NCI-H2227 (cell line): ENCODE measurements at regions not wholly inside any gene's neighbourhood (a gene's known extent, or its start where the extent isn't known, plus 50 kb on each side); places are given as distances from the start of the nearest gene placed in this dataset.

ENCODE experiments used
- DNase-seq: peaks from one replicate; lab custom pipeline; 2025; ENCODE audit not compliant: unreplicated experiment; lab: John Stamatoyannopoulos, UW

DNA sequence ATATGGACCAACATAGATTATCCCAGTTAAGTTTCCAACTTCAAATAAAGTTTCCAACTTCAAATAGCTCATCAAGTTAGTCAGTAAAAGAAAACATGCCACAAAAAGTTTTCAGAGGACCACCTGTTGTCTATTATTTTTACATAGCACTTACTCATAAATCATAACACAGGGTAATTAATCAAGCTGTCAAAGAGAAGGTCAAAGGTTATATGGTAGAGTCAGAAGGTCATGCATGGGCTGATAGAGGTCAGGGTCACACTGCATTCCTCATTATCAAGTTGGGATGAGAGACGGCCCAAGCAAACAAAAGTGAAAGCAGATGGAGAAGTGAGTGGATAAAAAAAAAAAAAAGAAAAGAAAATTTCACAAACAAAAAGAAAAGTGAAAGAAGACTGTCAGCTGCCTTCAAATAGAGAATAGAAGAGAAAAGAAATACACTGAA, 145.5 kb upstream of the POU5F2 start:
- no peak for DNase-seq

GRCh38 chr5:93886098-93886806, 144.9 kb upstream of the POU5F2 start:
- DNase-seq, result peak; percentile 66

- DNase-seq, result no peak
These were observed 142.9 kb upstream of the POU5F2 start for GRCh38 chr5:93884254-93884653.

DNA sequence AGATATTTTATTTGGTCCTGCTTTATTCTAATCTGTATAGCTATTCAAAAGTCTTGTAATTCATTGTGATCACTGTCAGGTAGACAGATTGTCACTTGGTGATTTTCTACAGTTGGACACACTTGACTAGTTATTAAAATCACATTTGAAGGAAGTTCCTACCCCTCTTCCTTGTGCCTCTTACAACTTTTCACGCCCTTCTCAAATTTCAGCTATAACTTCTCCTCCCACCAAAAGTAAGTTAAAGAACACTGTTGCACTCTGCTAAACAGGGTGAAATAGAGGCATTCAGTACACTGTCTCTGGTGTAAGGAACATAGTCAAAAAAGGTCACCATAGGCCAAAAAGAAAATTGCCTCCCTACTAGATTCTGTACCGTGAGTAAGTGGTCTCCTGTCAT, 142.1 kb upstream of the POU5F2 start:
- peak; percentile 64 for DNase-seq

- DNase-seq, result no peak
These were observed 134.3 kb upstream of the POU5F2 start for GRCh38 chr5:93875693-93876092.

DNA sequence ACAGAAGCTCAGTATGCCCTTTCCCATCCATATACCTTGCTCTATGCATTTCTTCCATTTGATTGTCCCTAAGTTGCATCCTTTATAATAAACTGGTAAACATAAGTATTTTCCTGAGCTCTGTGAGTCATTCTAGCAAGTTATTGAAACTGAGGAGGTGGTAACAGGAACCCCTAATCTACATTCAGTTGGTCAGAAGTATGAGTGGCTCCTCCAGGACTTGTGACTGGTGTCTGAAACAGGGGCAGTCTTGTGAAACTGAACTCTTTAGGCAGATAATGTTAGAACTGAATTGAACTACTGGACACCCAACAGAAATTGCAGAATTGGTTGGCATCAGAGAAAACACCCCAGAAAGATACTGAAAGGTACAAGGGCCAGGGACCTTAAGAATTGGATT, 133.1 kb upstream of the POU5F2 start:
- DNase-seq, result no peak

- no peak for DNase-seq
These were observed 132.7 kb upstream of the POU5F2 start for GRCh38 chr5:93874080-93874479.

DNA sequence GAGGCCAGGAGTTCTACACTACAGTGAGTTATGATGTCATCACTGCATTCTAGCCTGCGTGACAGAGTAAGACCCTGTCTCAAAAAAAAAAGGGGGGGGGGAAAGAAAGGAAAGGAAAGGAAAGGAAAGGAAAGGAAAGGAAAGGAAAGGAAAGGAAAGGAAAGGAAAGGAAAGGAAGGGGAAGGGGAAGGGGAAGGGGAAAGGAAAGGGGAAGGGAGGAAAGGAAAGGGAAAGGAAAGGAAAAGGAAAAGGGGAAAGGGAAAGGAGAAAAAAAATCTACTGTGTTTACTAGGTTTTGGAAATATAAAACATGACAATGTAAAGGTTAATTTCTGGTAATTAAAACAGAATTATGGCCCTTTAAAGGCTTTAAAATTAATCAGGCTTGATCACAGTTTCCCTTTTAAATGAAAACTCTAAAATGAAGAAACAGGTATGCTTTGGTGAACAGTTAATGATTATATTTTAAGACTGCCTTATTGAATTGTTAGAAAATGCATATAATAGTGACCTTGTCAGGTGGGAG, 131.9 kb upstream of the POU5F2 start:
- DNase-seq, result no peak

- DNase-seq, result no peak
These were observed 129.2 kb upstream of the POU5F2 start for GRCh38 chr5:93870649-93871048.

- DNase-seq, result no peak
These were observed 127.5 kb upstream of the POU5F2 start for GRCh38 chr5:93868851-93869250.

GRCh38 chr5:93850311-93850710, 108.9 kb upstream of the POU5F2 start:
- no peak for DNase-seq

DNA sequence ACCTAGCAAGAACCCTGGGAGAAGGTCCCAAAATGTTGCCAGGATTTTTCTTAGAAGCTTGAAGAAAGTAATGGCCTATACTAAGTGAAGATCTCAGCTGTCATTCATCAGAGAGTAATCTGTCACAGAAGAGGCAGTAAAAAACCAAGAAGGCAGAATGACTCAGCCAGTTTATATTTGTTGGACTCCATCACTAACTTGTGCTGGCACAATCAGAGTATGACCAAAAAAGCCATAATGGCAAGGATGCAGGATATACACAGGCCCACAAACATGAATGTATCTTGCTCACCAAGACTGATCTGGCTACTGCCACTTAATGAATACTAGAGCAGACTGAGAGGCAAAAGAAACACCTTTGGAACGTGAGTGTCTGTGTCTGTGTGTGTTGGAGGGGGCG, 104.0 kb upstream of the POU5F2 start:
- no peak for DNase-seq

DNA sequence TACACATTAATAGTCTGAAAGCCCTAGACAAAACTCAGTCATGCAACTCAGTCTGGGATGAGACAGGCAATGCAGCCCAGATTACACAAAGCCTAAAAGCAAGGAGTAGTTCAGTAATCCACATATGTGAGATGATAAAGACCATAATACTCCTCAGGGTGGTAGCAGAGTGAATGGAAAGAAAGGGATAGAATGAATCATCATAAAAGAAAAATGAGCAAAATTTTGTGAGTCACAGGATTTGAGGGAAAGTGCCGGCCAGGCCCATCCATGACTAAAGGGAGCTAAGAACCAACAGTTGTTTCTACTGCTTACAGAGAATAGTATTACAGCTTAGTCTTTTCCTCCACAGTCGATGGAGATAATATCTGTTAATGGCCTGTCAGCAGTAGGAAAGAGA, 90.0 kb upstream of the POU5F2 start:
- no peak for DNase-seq

DNA sequence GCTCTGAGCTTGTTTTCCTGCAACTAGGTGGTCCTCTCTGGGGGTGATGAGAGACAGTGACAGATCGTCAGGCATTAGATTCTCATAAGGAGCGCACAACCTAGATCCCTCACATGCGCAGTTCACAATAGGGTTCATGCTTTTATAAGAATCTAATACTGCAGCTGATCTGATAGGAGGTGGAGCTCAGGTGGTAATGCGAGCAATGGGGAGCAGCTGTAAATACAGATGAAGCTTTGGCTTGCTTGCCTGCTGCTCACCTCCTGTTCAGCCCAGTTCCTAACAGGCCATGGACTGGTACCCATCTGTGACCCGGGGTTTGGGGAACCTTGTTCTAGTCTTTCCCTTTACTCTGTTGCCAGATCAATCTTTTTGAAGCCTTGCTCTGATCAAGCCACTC, 89.5 kb upstream of the POU5F2 start:
- no peak for DNase-seq

GRCh38 chr5:93829346-93829745, 87.9 kb upstream of the POU5F2 start:
- DNase-seq, result no peak

- peak; percentile 16 for DNase-seq
These were observed 80.6 kb upstream of the POU5F2 start for GRCh38 chr5:93821891-93822415.

GRCh38 chr5:93819668-93820067, 78.3 kb upstream of the POU5F2 start:
- DNase-seq, result no peak

DNA sequence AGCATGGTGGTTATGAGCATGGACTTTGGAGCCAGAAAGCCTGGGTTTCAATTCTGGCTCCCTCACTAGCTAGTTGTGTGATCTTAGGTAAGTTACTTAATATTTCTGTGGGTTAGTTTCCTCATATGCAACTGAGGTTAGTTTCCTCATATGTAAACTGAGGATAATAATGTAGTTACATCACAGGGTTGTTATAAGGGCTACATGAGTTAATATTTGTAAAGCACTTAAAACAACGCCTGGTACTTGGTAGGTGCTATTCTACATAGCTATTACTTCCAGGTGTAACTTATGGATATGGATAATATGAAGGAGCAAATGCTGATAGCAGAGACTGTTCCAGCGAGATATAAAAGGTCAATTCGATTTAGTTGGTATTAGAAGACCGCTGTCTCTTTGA, 69.4 kb upstream of the POU5F2 start:
- no peak for DNase-seq

DNA sequence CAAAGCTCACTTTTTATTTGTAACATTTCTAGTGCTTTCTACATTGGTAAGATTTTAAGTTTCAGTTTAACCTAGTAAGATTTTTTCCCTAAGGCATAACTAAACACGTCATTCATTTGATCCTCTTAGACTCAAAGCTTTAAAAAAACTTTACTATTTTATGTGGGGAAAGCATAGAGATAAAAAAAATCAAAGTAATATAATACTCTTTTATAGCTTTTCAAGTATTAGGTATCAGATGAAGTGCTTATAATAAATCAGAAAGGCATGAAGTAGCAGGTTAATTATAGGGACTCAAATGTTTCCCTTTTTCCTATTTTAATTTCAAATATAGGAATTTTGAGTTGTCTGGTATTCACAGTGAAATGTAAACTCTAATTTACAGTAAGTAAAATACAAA, 68.0 kb upstream of the POU5F2 start:
- DNase-seq, result no peak

DNA sequence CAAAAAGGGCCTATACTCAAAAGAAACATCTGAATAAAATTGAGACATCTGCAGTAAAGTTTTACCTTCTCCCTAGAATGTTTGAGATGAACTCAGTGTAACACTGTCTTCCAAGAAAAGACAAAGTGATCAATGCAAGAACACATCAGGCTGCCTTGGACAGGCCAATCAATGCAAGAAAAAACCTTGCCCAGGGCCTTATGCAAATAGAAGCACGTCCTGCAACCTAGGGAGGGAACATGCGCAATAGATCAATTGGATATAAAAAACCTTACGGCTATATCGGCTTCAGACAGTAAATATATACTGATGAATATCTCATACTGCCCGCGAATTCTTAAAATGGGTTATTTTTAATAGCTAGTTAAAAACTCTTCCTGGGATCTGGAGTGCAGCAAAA, 66.4 kb upstream of the POU5F2 start:
- DNase-seq, result peak; percentile 68

GRCh38 chr5:93805616-93806379, 64.4 kb upstream of the POU5F2 start:
- DNase-seq, result peak; percentile 76
